Peyer's patch (tissue), 4 donors: ENCODE measurements at regions not wholly inside any gene's neighbourhood (a gene's known extent, or its start where the extent isn't known, plus 50 kb on each side); places are given as distances from the start of the nearest gene placed in this dataset.

Experiments used
- DNase-seq, 3 donors: peaks; one replicate each; pipeline ENCODE4 v3.0.0-alpha.2; 2017 to 2019
- H3K27ac ChIP-seq, 4 donors: fragments of 200-600 bp; sonication (generic); one replicate each; pipeline ENCODE4 v1.5.1; 2016 to 2019
- H3K27me3 ChIP-seq, 2 donors: fragments of 200-600 bp; sonication (generic); one replicate each; pipeline ENCODE4 v1.5.1; 2019
- H3K36me3 ChIP-seq, 3 donors: fragments of 200-600 bp; sonication (generic); one replicate each; pipeline ENCODE4 v1.5.1; 2016 to 2019
- H3K4me1 ChIP-seq, 4 donors: fragments of 200-600 bp; sonication (generic); one replicate each; pipeline ENCODE4 v1.5.1; 2016 to 2019
- H3K4me3 ChIP-seq, 4 donors: fragments of 200-600 bp; sonication (generic); 1 replicate in 3 of 4; 2 replicates in 1 of 4; pipeline ENCODE4 v1.5.1; 2016 to 2019; ENCODE audit warnings: mild to moderate bottlenecking in 1 of 4
- H3K9me3 ChIP-seq, 4 donors: fragments of 200-600 bp; sonication (generic); one replicate each; pipeline ENCODE4 v1.5.1; 2016 to 2019; ENCODE audit warnings: mild to moderate bottlenecking in 1 of 4
- CTCF ChIP-seq, 6 experiments: fragments of 450-650 bp in 4 of 6; fragments of 200-600 bp in 2 of 6; sonication (generic) in 1 of 6; IDR thresholded peaks; one replicate each; pipeline ENCODE4 v1.5.1; 2017 to 2019; ENCODE audit warnings: antibody characterized with exemption in 6 of 6, mild to moderate bottlenecking in 3 of 6, moderate library complexity in 1 of 6
- POLR2A ChIP-seq, 2 donors: fragments of 450-650 bp; IDR thresholded peaks; one replicate each; pipeline ENCODE4 v1.5.1; 2017; ENCODE audit warnings: antibody characterized with exemption in 2 of 2, mild to moderate bottlenecking in 2 of 2, moderate library complexity in 2 of 2

GRCh38 chr14:45686771-45687170, 433.8 kb upstream of the MIS18BP1 start:
- Histone ChIP-seq H3K27me3 (no peaks in the 10 kb centered on the region), H3K4me1 (no peaks in the 10 kb centered on the region), H3K27ac (no peak overlapping the region), H3K36me3 (no peaks in the 10 kb centered on the region), H3K9me3 (no peaks in the 10 kb centered on the region), H3K4me3 (no peak overlapping the region)
- no peak for TF ChIP-seq CTCF (IDR thresholded peaks at IDR 0.05)
- no peak for TF ChIP-seq POLR2A (IDR thresholded peaks at IDR 0.05)
- no peak for DNase-seq

GRCh38 chr14:45680531-45680930, 427.5 kb upstream of the MIS18BP1 start:
- H3K27ac ChIP-seq = no peak overlapping the region

GRCh38 chr14:45679853-45680252, 426.9 kb upstream of the MIS18BP1 start:
- H3K27me3 ChIP-seq = no peaks in the 10 kb centered on the region
- H3K9me3 ChIP-seq = no peaks in the 10 kb centered on the region
- DNase-seq = no peak
- TF ChIP-seq POLR2A (IDR thresholded peaks at IDR 0.05) (no peak), CTCF (IDR thresholded peaks at IDR 0.05) (no peak)
- no peak overlapping the region for H3K4me3 ChIP-seq
- no peaks in the 10 kb centered on the region for H3K36me3 ChIP-seq
- no peaks in the 10 kb centered on the region for H3K4me1 ChIP-seq
- H3K27ac ChIP-seq = no peak overlapping the region

More at GRCh38 chr14:45680531-45680930, 427.5 kb upstream of the MIS18BP1 start:
- H3K36me3 ChIP-seq = no peaks in the 10 kb centered on the region
- H3K27me3 ChIP-seq = no peaks in the 10 kb centered on the region
- no peak for TF ChIP-seq POLR2A (IDR thresholded peaks at IDR 0.05)
- TF ChIP-seq CTCF (IDR thresholded peaks at IDR 0.05) = no peak
- DNase-seq = no peak
- H3K9me3 ChIP-seq = no peaks in the 10 kb centered on the region
- no peak overlapping the region for H3K4me3 ChIP-seq
- no peaks in the 10 kb centered on the region for H3K4me1 ChIP-seq

GRCh38 chr14:45678163-45678562, 425.2 kb upstream of the MIS18BP1 start:
- no peaks in the 10 kb centered on the region for H3K4me1 ChIP-seq
- no peak overlapping the region for H3K27ac ChIP-seq
- TF ChIP-seq CTCF (IDR thresholded peaks at IDR 0.05) (no peak), POLR2A (IDR thresholded peaks at IDR 0.05) (no peak)
- H3K36me3 ChIP-seq = no peaks in the 10 kb centered on the region
- H3K4me3 ChIP-seq = no peak overlapping the region
- H3K27me3 ChIP-seq = no peaks in the 10 kb centered on the region
- H3K9me3 ChIP-seq = no peaks in the 10 kb centered on the region
- no peak for DNase-seq

GRCh38 chr14:45673420-45673819, 420.4 kb upstream of the MIS18BP1 start:
- Histone ChIP-seq H3K27ac (no peak overlapping the region), H3K4me1 (no peaks in the 10 kb centered on the region), H3K36me3 (no peaks in the 10 kb centered on the region), H3K4me3 (no peak overlapping the region), H3K27me3 (no peaks in the 10 kb centered on the region), H3K9me3 (no peaks in the 10 kb centered on the region)
- TF ChIP-seq POLR2A (IDR thresholded peaks at IDR 0.05) (no peak), CTCF (IDR thresholded peaks at IDR 0.05) (no peak)
- no peak for DNase-seq

GRCh38 chr14:45664668-45665356, 411.8 kb upstream of the MIS18BP1 start:
- TF ChIP-seq CTCF (IDR thresholded peaks at IDR 0.05) (no peak), POLR2A (IDR thresholded peaks at IDR 0.05) (no peak)
- no peaks in the 10 kb centered on the region for H3K9me3 ChIP-seq
- no peak overlapping the region for H3K4me3 ChIP-seq
- H3K36me3 ChIP-seq = no peaks in the 10 kb centered on the region
- no peak for DNase-seq
- no peak overlapping the region for H3K27ac ChIP-seq
- H3K4me1 ChIP-seq = no peaks in the 10 kb centered on the region
- H3K27me3 ChIP-seq = no peaks in the 10 kb centered on the region
